Myocyte (in vitro differentiated cells): ENCODE measurements at regions not wholly inside any gene's neighbourhood (a gene's known extent, or its start where the extent isn't known, plus 50 kb on each side); places are given as distances from the start of the nearest gene placed in this dataset.
A peak's percentile ranks its signal among the peaks of the same experiment; 100 is the strongest.

ENCODE experiments used
- DNase-seq: peaks from one replicate; pipeline ENCODE4 v3.0.0-alpha.2; 2012; ENCODE audit warnings: low read depth

DNA sequence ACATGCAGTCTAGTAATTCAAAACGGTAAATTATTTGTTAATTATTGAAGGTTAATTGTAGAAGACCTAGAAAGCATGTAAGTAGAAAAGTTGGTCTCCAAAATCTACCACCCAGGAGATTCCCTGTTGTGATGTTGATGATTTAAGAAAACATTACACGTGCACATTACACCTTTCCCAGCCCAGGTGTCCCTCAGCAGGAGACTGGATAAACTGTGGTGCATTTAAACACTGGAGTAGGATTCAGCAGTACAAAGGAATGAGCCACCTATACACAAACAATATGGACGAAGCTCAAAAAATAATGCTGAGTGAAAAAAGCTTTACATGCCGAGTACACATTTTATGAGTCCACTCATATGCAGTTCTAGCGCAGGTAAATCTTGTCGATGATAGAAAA lies 109.0 kb upstream of the STARD3NL start:
- DNase-seq, result no peak

DNA sequence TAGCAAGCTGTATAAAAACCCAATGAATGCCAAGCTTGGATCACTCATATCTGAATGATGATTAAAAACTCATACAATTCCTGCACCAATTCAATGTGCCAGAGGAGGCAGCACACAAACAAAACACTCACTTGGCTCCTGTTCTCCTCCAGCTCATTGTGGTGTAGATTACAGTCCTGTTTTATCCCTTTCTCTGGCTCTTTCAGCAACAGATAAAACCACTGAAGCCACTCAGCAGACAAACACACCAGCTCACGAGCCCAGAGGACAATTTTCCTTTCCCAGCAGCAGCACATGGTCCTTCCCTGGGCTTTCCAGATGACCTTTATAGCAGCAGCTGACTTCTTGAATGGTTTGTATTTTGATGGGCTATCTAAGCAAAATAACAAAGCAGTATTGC lies 107.3 kb upstream of the STARD3NL start:
- peak; percentile 96 for DNase-seq

DNA sequence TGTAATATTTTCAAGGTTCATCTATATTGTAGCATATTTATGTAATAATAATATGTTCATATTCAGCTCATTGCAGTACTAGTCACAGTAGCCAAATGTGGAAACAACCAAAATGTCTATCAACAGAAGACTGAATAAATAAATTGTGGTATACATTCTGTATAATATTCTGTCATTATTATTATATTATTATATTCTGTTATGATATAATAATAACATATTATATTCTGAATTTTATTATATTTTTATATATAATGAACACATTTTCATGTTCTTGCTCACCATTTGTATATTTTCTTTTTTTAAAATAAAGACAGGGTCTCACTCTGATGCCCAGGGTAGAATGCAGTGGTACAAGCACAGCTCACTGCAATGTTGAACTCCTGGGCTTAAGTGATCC lies 91.2 kb upstream of the STARD3NL start:
- DNase-seq, result no peak

DNA sequence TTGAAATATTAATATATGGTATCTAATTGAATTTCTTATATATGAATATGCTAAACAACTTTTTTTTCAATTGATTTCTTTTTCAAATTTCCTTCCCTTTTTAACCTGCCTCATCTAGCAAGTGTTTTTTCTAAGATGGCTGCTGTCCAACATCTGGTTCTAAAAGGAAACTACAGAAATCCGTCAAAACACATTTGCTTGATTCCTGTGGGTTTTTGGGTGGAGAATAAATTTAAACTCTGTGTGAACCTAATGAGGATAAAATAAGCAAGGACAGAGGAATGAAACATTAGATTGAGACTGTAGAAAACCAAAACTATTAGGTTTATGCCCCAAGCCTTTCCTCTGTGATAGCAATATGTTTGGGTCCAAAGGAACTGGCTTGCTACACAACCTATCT lies 75.5 kb upstream of the STARD3NL start:
- peak; percentile 73 for DNase-seq

DNA sequence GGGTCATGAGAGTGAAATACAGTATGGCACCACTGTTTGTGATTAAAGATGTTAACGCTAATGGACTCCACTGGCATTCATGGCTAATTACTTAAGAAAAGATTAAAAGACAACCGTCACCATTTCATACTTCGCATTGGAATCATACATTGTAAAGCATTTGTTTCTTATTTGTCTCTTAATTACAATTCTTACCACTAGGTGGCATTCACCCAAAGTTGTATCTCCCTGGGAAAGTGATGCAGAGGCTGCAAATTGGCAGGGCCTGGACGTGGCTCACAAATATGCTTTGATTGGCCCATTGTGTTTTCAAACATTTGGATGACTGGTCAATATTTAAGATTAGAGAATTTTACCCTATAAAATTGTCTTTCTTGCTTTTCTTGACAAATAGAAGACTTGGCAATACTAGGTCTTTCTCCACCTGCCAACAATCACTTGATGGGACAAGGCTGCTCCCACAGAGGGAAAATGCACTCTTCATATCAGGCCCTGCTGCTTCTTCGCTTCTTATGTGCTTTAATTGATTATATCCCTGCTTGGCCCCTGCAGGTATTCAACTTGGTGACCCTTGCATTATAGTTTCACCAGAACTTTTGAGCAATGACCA lies 72.1 kb upstream of the STARD3NL start:
- DNase-seq, result peak; percentile 70

DNA sequence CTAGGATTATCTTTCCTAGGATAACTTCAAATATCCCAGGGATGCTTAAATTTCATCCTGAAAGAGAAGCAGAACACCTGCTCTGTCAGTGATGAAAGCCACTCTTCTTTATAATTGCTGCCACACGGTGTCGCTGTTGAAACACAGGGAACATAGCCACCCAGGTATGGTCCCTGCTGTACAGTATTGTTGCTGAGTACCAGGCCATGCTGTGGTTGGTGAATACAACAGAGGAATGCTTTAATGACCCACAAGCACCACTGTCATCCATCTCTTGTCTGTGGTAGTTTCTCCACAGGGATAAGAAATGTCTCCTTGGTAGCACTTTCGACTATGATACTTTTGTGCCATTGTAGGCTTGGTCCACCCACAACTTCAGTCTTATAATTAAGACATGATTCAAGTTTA lies 70.6 kb upstream of the STARD3NL start:
- DNase-seq, result peak; percentile 86

DNA sequence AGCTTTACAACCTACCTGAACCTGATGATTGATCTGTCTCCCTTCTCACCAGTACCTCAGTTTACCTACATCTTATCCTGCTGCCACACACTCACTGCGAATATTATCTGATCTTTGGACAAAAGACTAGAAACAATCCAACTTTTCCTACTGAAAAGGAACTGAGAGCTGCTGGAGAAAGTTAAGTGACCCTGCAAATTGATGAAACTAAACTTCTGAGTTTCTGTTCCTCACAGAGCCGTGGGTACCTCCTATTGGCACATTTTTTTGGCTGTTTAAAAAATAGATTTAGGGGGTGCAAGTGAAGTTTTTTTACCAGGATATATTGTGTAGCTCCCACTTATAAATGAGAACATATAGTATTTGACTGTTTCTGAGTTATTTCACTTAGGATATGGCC lies 66.0 kb upstream of the STARD3NL start:
- DNase-seq, result no peak

DNA sequence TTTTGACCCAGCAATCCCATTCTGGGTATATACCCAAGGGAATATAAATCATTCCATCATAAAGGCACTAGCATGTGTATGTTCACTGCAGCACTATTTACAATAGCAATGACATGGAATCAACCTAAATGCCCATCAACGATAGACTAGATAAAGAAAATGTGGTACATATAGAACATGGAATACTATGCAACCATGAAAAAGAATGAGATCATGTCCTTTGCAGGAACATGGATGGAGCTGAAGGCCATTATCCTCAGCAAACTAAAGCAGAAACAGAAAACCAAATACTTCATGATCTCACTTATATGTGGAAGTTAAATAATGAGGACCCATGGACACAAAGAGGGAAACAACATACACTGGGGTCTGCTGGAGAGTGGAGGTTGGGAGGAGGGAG lies 58.0 kb upstream of the STARD3NL start:
- DNase-seq, result no peak

DNA sequence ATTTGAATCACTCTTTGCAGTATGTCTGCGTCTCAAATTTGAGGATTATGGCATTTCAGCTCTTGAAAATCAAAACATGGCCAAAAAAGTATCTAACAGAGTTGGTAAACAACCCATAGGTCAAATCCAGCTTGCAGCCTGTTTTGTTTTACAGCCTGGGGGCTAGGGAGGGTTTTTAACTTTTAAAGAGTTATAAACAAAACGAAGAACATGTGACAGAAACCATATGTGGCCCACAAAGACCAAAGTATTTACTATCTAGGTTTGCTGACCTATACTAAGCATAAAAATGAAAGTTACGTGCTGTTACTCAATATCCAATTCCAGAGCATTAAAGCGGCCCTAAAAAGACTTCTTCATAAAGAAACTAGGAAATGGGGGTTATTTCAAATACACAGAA lies 55.5 kb upstream of the STARD3NL start:
- DNase-seq, result no peak

DNA sequence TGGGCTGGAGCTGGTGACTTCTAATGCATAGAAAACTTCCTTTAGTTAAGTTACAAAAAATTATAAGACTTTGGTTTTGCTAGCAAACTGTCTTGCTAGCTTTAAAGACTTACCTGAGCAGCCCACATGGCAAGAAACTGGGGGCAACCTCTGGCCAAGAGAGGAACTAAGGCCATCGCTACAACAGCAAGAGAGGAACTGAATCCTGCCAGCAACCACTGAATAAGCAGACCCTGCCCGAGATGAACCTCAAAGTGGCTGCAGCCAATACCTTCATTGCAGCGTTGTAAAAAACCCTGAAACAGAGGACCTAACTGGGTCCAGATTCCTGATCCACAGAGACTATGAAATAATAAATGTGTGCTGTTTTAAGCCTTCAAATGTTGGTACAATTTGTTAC lies 54.6 kb upstream of the STARD3NL start:
- DNase-seq, result no peak

DNA sequence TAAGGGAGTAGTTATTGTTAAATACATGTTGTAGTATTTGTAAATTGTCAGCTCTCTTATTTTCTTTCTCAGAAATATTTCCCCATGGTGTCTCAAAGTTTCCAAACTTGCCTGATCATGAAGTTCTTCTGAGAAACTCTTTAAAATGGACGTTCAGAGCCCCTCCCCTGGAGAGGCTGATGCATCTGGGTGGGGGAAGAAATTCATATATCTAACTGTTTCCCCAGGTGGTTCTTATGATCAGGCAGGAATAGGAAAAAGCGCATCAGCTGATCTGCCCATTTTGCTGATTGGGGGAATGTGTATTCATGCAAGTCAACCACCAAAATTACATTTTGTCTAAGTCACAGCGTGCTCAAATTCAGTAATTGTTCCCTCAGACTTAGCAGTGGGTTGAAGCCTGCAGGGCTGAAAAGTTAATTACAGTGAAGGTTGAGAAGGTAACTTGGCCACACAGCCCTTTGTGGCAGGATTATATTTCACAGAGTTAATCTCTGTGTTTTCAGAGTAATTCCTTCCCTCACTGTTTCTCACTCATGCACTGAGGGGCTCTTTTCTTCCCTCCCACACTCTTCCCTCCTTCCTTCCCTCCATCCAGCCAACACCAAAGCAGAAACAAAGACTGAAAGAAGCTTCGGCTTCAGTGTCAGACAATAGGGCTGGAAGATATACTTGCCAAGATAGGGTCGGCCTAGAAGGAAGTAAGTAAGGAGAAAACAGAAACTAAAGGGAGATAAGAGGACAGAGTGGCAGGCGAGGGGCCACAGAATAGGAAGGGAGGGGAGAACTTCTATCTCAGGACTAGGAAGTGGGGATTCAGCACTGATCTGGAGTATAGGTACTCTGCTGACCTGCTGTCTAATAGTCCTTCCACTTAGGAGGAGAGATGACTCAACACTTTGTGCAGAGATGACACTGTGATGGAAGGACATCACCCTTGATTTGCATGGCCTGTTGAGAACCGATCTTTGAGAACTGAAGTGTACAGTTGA lies 50.5 kb upstream of the STARD3NL start:
- no peak for DNase-seq
